AG09309 (cell line): ENCODE measurements at regions not wholly inside any gene's neighbourhood (a gene's known extent, or its start where the extent isn't known, plus 50 kb on each side); places are given as distances from the start of the nearest gene placed in this dataset.

Experiments used
- DNase-seq: peaks from one replicate; pipeline ENCODE4 v3.0.0-alpha.2; 2010; ENCODE audit warnings: low read depth
- H3K4me3 ChIP-seq: 2 replicates; pipeline ENCODE4 v1.5.1; 2011; ENCODE audit warnings: mild to moderate bottlenecking, low read depth, low read length, moderate library complexity; ENCODE audit not compliant: control insufficient read depth
- CTCF ChIP-seq: IDR thresholded peaks from 2 replicates; pipeline ENCODE4 v1.5.1; 2011; ENCODE audit warnings: mild to moderate bottlenecking, low read depth, low read length, inconsistent platforms; ENCODE audit not compliant: insufficient read depth, control insufficient read depth; ENCODE audit errors: missing control alignments

GRCh38 chr12:92337128-92337527 is 191.5 kb upstream of the BTG1 start:
- DNase-seq, result no peak
- H3K4me3 ChIP-seq, result no peak overlapping the region
- no peak for TF ChIP-seq CTCF

- no peak for TF ChIP-seq CTCF
- no peak for DNase-seq
- no peak overlapping the region for H3K4me3 ChIP-seq
Observed at GRCh38 chr12:92336641-92337040, 191.0 kb upstream of the BTG1 start.

DNA sequence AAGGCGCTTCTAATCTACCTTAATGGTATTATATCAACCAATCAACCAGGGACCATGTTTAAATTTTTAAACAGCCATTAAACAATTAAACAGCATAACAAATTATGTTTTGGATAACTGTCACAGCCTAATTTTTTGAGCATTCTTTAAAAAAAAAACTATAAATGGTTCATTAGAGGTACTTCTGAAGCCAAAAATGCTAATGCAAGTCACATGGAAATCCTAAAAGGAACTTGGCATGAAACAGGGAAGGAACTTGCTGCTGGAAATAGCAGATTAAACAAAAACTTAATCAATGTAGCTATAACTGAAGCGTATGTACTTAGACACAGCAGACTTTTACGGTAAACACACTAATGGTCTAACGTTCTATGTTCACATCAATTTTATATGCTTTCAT is 190.2 kb upstream of the BTG1 start:
- H3K4me3 ChIP-seq, result no peak overlapping the region
- TF ChIP-seq CTCF, result no peak
- no peak for DNase-seq

- TF ChIP-seq CTCF, result no peak
- no peak for DNase-seq
- no peak overlapping the region for H3K4me3 ChIP-seq
Observed at GRCh38 chr12:92334552-92334951, 188.9 kb upstream of the BTG1 start.

DNA sequence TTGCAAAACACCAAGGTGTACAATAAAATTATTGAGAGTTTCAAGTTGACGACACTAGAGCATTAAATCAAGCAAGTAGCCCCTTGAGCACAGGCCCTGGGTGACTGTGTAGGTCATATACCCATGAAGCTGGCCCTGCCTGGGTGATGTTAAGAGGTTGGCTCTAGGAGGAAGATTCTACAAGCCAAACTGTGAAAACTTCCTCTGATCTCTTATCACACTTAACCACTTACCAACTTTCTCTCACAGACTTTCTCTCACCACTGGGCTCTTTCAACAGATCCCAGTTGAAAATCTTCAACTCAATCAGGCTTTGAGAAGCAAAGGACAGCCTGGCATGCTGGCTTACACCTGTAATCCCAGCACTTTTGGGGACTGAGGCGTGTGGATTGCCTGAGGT is 186.9 kb upstream of the BTG1 start:
- TF ChIP-seq CTCF, result no peak
- no peak for DNase-seq
- no peak overlapping the region for H3K4me3 ChIP-seq

GRCh38 chr12:92331383-92331782 is 185.7 kb upstream of the BTG1 start:
- DNase-seq, result no peak
- no peak overlapping the region for H3K4me3 ChIP-seq
- TF ChIP-seq CTCF, result no peak

- TF ChIP-seq CTCF, result no peak
Observed at GRCh38 chr12:92330654-92331053, 185.0 kb upstream of the BTG1 start.

More at GRCh38 chr12:92330654-92331053, 185.0 kb upstream of the BTG1 start:
- H3K4me3 ChIP-seq, result no peak overlapping the region
- DNase-seq, result no peak
